HT1080 (cell line): ENCODE measurements at regions not wholly inside any gene's neighbourhood (a gene's known extent, or its start where the extent isn't known, plus 50 kb on each side); places are given as distances from the start of the nearest gene placed in this dataset.
A peak's percentile ranks its signal among the peaks of the same experiment; 100 is the strongest.
"Not testable (repeated sequence)": the region's sequence is repeated elsewhere in the genome, so short reads cannot be mapped to it uniquely, and the experiment has no call there.

Experiments
- DNase-seq: peaks from one replicate; pipeline ENCODE4 v3.0.0-alpha.2; 2015; ENCODE audit warnings: low read depth

- DNase-seq: no peak
Measured at GRCh38 chr16:22675745-22676540, 138.0 kb upstream of the HS3ST2 start.

DNA sequence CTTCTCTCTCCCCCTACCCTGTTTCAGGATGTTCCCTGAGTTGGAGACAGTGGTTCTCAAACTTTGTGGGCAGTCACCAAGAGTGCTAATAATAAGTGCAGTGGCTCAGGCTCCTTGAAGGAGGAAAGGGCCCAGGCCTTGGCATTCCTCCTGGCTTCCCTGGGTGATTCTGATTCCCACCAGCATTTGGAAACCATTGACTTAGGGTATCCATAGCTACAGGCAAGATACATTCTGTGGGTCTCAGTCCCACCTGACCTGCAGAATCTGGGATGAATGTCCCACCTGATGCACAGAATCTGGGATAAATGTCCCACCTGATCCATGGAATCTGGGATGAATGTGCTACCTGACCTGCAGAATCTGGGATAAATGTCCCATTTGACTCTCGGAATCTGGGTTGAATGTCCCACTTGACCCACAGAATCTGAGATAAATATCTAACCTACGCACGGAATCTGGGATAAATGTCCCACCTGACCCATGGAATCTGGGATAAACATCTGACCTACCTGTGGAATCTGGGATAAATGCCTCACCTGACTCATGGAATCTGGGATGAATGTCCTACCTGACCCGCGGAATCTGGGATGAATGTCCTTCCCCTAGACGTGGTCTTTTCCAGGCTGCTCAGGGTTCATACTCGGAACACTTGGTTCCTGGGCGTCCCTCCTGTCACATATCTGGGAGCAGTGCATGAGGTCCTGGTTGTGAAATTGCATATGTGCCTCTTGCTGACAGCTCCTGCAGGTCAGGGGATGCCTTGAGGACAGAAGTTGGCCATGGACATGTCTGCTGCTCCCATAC, 136.7 kb upstream of the HS3ST2 start:
- DNase-seq: no peak

GRCh38 chr16:22678311-22678710, 135.7 kb upstream of the HS3ST2 start:
- DNase-seq: no peak

- DNase-seq: no peak
Measured at GRCh38 chr16:22681554-22682291, 132.2 kb upstream of the HS3ST2 start.

DNA sequence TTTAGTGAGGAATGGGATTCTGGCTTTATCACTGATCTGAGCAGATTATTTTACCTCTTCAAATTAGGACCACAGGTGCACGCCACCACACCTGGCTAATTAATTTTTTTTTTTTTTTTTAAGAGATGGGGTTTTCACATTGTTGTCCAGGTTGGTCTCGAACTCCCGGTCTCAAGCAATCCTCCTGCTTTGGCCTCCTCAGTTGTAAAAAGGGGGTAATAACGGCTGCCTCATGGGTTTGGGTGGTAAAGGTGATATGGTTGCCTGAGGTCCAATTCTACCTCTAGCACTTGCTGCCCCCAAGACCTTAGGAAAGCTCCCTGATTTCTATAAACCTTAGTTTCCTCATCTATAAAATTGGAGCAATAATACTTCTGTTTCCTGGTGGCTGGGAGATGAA, 130.7 kb upstream of the HS3ST2 start:
- no peak for DNase-seq

- no peak for DNase-seq
Measured at GRCh38 chr16:22683730-22684573, 130.0 kb upstream of the HS3ST2 start.

DNA sequence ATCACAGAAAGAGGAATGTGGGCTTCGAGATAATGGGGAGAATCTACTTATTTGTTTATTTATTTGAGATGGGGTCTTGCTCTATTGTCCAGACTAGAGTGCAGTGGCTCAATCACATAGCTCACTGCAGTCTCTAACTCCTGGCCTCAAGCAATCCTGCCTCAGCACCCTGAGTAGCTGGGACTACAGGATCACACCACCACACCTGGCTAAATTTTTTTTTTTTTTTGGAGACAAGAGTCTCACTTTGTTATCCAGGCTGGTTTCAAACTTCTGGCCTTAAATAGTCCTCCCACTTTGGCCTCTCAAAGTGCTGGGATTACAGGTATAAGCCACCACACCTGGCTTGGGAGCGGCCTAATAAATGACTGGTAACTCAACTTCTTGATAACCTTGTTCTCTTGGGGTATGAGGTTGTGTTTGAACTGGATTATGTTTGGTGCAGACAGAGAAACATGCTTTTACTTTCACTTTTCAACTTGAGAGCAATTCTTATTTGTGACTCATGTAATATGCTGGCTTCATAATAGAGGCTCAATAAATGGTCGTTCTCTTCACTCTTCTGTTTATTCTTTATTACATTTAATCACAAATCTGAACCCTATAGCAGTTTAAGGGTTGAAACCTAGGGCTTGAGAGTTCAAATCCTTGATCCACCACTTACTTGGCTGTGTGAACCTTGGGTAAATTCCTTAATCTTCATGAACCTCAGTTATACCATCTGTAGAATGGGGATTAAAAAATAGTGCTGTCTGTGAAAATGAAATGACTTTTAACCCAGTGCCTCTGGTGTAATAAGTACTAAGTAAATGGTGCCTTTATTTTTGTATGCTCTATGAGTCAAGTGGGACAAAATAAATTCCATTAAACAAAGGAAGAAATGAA, 129.1 kb upstream of the HS3ST2 start:
- peak; percentile 41 for DNase-seq

GRCh38 chr16:22685459-22685830, 128.5 kb upstream of the HS3ST2 start:
- DNase-seq: no peak

DNA sequence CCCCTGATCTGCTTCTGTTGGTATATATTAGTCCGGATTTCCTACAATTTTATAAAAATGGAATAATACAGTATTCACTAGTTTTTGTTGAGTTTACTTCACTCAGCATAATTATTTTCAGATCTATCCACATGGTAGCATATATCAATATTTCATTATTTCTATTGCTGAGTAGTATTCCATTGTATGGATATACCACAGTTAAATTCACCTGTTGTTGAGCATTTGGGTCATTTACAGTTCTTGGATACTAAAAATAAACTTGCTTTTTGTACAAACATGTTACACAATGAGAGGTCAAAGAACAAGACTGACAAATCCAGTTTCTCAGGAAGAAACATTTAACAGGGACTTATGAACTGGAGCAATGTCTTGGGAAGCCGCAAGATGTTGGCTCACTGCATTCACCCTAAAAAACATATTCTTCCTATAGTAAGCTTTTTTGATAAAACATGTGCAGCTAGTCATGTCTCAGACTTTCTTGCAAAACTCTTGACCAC, 126.9 kb upstream of the HS3ST2 start:
- DNase-seq: no peak

GRCh38 chr16:22688463-22688862, 125.5 kb upstream of the HS3ST2 start:
- DNase-seq: no peak

DNA sequence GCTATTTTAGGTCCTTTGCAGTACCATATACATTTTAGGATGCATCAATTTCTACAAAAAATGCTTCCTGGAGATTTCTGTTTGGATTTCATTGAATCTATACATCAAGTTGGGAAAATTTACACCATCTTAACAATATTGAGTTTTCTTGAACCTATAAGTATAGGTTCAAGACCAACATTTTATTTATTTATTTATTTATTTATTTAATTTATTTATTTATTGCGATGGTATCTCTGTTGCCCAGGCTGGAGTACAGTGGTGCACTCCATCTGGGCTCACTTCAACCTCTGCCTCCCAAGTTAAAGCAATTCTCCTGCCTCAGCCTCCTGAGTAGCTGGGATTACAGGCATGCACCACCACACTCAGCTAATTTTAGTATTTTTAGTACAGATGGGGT, 125.0 kb upstream of the HS3ST2 start:
- DNase-seq: no peak

DNA sequence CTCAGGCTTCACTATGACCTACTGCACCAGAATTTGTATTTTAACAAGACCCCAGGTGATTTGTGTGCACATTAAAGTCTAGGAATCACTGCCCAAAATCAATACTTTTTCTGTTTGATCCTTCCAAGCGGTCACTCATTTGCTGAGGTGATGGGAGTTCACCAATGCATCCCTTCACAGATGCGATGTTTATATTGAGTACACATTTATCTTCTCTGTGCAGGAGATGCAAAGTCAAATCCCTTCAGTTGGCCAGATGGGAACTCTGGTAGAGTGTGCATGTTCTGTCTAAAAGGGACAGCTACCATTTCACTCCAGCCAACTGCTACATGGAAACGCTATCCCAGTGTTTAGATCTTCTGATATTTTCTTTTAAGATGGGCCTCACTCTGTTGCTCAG, 122.6 kb upstream of the HS3ST2 start:
- DNase-seq: no peak

GRCh38 chr16:22692034-22692433, 121.9 kb upstream of the HS3ST2 start:
- no peak for DNase-seq

- peak; percentile 3 for DNase-seq
Measured at GRCh38 chr16:22692916-22693637, 120.9 kb upstream of the HS3ST2 start.

DNA sequence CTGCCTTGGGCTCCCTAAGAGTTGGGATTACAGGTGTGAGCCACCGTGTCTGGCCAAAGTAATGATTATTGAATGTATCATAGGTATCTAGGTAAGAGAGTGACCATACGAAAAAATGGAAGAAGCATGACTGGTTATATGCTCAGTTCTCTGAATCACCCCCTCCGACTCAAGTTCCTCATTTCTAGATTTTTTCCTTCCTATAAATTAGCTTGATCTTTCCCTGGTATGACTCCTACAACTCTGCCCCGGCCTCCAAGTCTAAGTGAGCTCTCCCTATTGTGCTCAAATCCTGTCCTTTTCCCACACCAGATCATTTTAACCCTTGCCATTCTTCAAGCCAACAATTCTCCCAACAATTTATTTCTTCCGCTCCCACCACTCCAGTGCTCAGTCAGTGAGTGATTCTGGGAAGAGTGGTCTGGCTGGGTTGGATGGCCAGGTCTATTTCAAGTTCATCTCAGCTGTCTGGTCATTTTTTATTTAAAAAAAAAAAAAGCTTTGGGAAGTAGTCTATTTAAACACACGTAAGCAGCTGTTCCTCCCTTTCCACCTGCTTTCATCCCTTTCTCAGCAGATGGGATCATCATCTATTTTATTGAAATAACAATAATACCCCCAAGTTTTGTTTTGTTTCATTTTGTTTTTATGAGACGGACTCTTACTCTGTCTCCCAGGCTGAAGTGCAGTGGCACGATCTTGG, 120.2 kb upstream of the HS3ST2 start:
- DNase-seq: no peak

DNA sequence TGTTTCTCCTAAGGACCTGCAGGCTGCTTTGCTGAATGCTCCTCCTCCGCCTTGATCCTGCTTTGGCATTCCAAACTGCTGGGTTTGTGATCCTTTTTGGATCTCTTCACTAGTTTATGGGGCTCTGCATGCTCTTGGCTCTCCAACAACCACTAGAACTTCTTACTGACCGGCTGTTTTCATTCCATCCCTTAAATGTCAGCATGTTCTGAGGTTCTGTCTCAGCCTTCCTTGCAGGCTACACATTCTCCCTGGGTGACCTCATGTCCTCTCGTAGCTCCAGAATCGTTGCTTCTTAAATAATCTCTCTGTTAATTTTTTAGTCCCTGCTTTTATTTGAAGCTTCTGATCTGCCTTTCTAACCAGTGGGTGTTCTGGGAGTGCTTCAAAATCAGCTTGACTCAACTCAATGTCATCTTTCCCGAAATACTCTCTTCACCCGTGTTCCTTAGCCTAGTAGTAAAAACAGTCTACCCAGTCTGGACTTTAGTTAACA, 119.0 kb upstream of the HS3ST2 start:
- peak; percentile 71 for DNase-seq

GRCh38 chr16:22695773-22696172, 118.2 kb upstream of the HS3ST2 start:
- not testable (repeated sequence) for DNase-seq

GRCh38 chr16:22699356-22699755, 114.6 kb upstream of the HS3ST2 start:
- DNase-seq: no peak
